ENCODE measurements at regions not wholly inside any gene's neighbourhood (a gene's known extent, or its start where the extent isn't known, plus 50 kb on each side); places are given as distances from the start of the nearest gene placed in this dataset.

DNA sequence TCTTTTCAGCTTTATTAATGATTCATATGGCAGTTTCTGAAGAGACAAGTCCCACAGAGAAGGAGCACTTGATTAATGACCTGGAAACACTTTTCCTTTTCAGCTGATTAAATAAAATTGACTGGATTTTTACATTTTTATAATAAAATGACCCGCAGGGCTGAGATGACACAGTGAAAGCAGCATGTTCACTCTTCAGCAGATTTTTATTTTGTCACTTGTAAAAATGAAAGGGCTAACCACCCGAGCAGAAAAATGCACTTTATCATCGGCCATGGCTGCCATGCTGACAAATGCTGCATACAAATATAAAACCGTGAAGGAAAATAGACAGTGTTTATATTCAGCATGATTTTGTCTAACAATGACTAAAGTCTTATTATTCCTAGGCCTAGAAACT, 321.6 kb upstream of the ITGA1 start:
- Histone ChIP-seq H3K9me3 (ENCODE audit: low read length) (no peaks in the 10 kb centered on the region), H3K4me3 (ENCODE audit: low read depth in 1 of 2, low read length in 2 of 2) (no peak overlapping the region), H3K4me1 (ENCODE audit: insufficient read depth, low read length) (no peaks in the 10 kb centered on the region), H3K36me3 (ENCODE audit: insufficient read depth, low read length) (no peaks in the 10 kb centered on the region), H3K9ac (ENCODE audit: low read length) (no peak overlapping the region), H3K27me3 (ENCODE audit: control insufficient read depth in 1 of 2, insufficient read depth in 2 of 2, low read length in 2 of 2) (no peaks in the 10 kb centered on the region), H3K27ac (ENCODE audit: low read depth, low read length) (no peak overlapping the region)

DNA sequence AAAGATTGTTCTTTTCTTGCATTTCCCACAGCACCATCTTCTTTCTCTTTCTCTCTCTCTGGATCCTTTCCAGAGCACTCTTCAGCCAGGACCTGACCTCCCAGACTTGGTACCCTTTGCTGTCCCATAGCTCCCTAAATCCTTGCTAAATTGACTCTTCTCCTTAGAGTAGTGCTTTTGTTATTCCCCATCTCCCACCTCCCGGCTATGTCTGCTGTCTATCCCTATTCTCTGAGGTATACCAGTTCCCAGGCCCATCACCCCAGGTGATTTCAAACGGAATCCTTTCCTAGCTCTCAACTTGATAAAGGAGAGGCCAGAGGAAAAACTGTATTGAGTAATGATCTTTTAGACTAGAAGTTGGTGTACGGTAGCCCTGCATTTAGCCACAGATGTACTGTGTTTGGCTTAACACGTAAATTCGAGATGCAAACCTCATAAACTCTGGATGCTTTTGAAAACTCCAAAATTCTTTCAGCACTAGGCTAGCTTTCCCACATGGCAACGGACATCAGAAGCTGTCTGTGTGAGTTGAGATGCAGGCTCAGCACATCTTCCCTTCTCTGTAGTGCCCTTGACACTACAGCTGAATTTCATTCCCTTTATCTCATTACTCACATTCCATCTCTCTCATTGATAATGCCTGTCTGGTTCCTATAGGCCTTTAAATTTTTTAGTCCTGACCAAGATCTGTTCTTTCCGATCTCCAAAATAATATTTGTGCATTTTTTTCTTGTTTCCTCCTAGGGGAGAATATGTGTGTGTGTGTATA, 320.8 kb upstream of the ITGA1 start:
- Histone ChIP-seq H3K36me3 (ENCODE audit: insufficient read depth, low read length) (no peaks in the 10 kb centered on the region), H3K4me1 (ENCODE audit: insufficient read depth, low read length) (no peaks in the 10 kb centered on the region), H3K27ac (ENCODE audit: low read depth, low read length) (no peak overlapping the region), H3K4me3 (ENCODE audit: low read depth in 1 of 2, low read length in 2 of 2) (no peak overlapping the region), H3K27me3 (ENCODE audit: control insufficient read depth in 1 of 2, insufficient read depth in 2 of 2, low read length in 2 of 2) (no peaks in the 10 kb centered on the region), H3K9ac (ENCODE audit: low read length) (no peak overlapping the region), H3K9me3 (ENCODE audit: low read length) (no peaks in the 10 kb centered on the region)

DNA sequence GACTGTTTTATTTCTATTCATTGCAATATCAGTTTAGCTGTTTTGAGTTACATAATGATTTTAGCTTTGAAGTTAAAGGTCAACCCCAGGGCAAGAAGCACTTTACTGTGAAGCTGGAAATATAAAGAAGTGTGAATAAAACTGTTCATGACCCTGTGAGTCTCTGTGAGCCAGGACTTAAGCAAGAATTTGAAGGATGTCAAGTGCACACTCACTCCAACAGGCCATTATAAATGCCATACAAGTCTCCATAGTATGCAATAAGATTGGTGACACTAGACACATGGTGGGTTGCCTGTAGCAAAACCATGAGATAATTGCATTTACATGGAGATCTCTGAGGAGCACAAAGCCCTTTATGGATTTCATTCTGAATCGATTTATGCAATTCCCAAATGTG, 318.7 kb upstream of the ITGA1 start:
- Histone ChIP-seq H3K9me3 (ENCODE audit: low read length) (no peaks in the 10 kb centered on the region), H3K4me1 (ENCODE audit: insufficient read depth, low read length) (no peaks in the 10 kb centered on the region), H3K27ac (ENCODE audit: low read depth, low read length) (no peak overlapping the region), H3K36me3 (ENCODE audit: insufficient read depth, low read length) (no peaks in the 10 kb centered on the region), H3K4me3 (ENCODE audit: low read depth in 1 of 2, low read length in 2 of 2) (no peak overlapping the region), H3K27me3 (ENCODE audit: control insufficient read depth in 1 of 2, insufficient read depth in 2 of 2, low read length in 2 of 2) (no peaks in the 10 kb centered on the region), H3K9ac (ENCODE audit: low read length) (no peak overlapping the region)

DNA sequence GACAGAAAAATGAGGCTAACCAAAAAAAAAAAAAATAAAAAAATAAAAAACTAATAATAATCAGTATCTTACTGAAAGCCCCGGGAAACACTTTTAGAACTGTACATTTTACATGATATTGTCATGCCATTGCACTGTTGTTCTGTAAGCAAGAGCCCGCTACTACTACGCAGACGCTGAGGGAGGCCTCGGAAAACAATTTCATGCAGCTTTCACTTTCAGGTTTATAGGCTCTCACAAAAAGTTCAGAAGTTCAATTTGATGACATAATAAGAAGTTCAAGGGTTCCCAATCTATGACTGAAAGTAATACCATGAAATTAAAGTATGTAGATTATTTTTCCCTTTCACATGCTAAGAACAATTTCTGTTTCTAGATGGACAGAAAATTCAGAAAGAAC, 318.3 kb upstream of the ITGA1 start:
- no peak overlapping the region for H3K4me3 ChIP-seq (ENCODE audit: low read depth in 1 of 2, low read length in 2 of 2)
- H3K9ac ChIP-seq (ENCODE audit: low read length): no peak overlapping the region
- no peaks in the 10 kb centered on the region for H3K27me3 ChIP-seq (ENCODE audit: control insufficient read depth in 1 of 2, insufficient read depth in 2 of 2, low read length in 2 of 2)
- no peak overlapping the region for H3K27ac ChIP-seq (ENCODE audit: low read depth, low read length)
- no peaks in the 10 kb centered on the region for H3K36me3 ChIP-seq (ENCODE audit: insufficient read depth, low read length)
- no peaks in the 10 kb centered on the region for H3K9me3 ChIP-seq (ENCODE audit: low read length)
- H3K4me1 ChIP-seq (ENCODE audit: insufficient read depth, low read length): no peaks in the 10 kb centered on the region

DNA sequence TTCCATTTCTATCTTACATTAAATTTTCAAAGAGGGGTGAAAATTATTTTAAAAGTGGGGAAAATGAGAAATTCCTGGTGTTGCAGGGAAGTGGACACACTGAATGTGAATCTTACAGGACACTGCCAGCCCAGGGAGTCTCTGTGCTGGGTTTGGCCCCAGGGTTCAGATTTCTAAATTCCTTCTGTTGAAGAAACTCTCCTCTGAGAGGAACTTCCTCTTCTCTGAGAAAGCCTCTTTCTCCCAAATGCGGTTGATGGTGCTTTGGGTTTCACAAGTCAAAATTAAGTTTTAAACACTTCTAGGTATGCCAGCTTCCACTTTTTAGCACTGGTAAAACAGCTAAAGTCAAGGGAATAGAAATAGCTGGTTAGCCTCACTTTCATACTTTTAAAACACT, 317.9 kb upstream of the ITGA1 start:
- Histone ChIP-seq H3K27ac (ENCODE audit: low read depth, low read length) (no peak overlapping the region), H3K36me3 (ENCODE audit: insufficient read depth, low read length) (no peaks in the 10 kb centered on the region), H3K9me3 (ENCODE audit: low read length) (no peaks in the 10 kb centered on the region), H3K4me1 (ENCODE audit: insufficient read depth, low read length) (no peaks in the 10 kb centered on the region), H3K9ac (ENCODE audit: low read length) (no peak overlapping the region), H3K4me3 (ENCODE audit: low read depth in 1 of 2, low read length in 2 of 2) (no peak overlapping the region), H3K27me3 (ENCODE audit: control insufficient read depth in 1 of 2, insufficient read depth in 2 of 2, low read length in 2 of 2) (no peaks in the 10 kb centered on the region)

DNA sequence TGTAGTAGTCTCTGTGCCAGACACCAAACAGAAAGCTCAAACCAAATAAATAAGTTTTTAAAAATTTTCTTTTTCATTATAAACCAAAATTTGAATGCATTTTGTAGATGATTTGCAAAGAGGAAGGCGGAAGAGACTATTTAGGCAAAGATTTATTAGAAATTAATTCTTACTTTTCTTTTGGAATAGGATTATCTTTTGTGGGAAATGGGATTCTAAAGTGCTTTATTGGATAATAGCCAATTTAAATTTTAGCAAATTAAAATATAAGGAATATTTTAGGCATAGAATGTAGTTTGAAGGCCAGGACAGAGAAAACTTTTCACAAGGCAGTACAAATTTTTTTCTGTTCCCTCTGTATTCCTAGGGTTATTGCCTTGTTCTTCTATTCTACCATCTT, 311.4 kb upstream of the ITGA1 start:
- Histone ChIP-seq H3K4me1 (ENCODE audit: insufficient read depth, low read length) (no peaks in the 10 kb centered on the region), H3K27me3 (ENCODE audit: control insufficient read depth in 1 of 2, insufficient read depth in 2 of 2, low read length in 2 of 2) (no peaks in the 10 kb centered on the region), H3K36me3 (ENCODE audit: insufficient read depth, low read length) (no peaks in the 10 kb centered on the region), H3K4me3 (ENCODE audit: low read depth in 1 of 2, low read length in 2 of 2) (no peak overlapping the region), H3K9me3 (ENCODE audit: low read length) (no peaks in the 10 kb centered on the region), H3K27ac (ENCODE audit: low read depth, low read length) (no peak overlapping the region), H3K9ac (ENCODE audit: low read length) (no peak overlapping the region)

DNA sequence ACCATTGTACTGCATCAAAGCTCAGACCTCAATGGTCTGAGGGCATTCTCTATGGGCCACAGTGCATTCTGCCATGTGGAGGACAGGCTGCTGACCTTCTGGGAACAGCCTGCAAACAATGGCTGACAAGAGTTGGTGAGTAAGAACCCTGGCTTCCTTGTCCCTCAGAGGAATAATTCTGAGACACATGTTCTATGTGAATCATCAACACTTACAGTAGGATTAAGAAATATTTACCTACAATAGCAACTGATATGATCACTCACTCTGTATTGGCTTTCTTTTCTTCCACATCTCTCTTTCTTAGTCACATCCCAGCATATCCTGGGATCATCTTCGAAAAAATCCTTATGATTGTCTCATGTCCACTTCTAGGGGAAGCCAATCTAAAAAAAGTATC, 306.5 kb upstream of the ITGA1 start:
- H3K27ac ChIP-seq (ENCODE audit: low read depth, low read length): no peak overlapping the region
- no peaks in the 10 kb centered on the region for H3K27me3 ChIP-seq (ENCODE audit: control insufficient read depth in 1 of 2, insufficient read depth in 2 of 2, low read length in 2 of 2)
- H3K9ac ChIP-seq (ENCODE audit: low read length): no peak overlapping the region
- no peak overlapping the region for H3K4me3 ChIP-seq (ENCODE audit: low read depth in 1 of 2, low read length in 2 of 2)
- H3K4me1 ChIP-seq (ENCODE audit: insufficient read depth, low read length): no peaks in the 10 kb centered on the region
- H3K36me3 ChIP-seq (ENCODE audit: insufficient read depth, low read length): no peaks in the 10 kb centered on the region
- no peaks in the 10 kb centered on the region for H3K9me3 ChIP-seq (ENCODE audit: low read length)

DNA sequence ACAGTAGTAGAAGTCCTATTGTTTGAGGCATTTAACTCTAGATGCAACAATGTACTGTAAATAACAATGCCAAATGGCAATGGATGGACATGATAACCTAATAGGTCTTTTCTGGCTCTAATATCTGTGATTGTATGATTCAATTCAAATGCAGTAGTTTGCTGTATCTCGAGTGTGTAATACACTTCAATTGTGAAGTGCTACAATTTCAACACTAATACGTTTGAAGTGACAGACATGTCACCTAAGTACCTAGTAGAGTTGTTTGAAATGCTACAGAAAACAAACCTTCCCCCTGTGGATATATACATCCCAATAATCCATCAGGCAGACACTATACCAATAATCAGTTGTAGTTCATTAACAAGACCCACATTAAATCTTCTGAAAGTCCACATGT, 305.9 kb upstream of the ITGA1 start:
- no peak overlapping the region for H3K9ac ChIP-seq (ENCODE audit: low read length)
- H3K9me3 ChIP-seq (ENCODE audit: low read length): no peaks in the 10 kb centered on the region
- no peak overlapping the region for H3K4me3 ChIP-seq (ENCODE audit: low read depth in 1 of 2, low read length in 2 of 2)
- H3K4me1 ChIP-seq (ENCODE audit: insufficient read depth, low read length): no peaks in the 10 kb centered on the region
- H3K27me3 ChIP-seq (ENCODE audit: control insufficient read depth in 1 of 2, insufficient read depth in 2 of 2, low read length in 2 of 2): no peaks in the 10 kb centered on the region
- no peaks in the 10 kb centered on the region for H3K36me3 ChIP-seq (ENCODE audit: insufficient read depth, low read length)
- no peak overlapping the region for H3K27ac ChIP-seq (ENCODE audit: low read depth, low read length)

DNA sequence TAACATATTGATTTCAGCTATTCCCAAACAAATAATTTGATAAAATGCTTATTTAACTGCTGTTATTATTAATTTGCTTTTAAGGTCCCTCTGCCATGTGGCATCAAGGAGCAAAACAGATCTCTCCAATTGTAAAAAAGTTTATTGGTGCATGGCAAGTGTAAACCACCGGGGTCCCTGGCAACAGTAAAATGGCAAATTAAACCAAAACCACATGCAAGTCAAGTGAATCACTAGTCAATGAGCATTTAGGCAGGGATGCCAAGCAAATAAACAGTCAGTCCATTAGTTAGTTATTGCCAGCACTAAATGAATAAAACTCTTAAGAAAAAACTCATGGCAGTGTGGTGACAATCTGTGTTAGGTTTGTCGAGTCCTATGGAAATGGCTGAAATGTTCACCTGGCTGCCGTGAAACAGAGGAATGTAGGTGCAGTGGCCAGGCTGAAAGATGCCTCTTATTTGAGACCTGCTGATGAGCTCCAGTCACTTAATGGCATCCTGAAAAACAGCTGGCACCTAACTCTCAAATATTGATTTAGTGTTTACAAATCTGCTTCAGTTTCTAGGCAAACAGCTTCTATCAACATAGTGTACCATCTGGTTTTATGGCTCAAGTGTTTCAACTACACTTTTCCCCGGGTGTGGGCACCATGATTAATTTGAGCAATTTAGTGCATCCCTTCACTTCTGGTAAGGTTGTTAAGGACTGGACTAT, 296.5 kb upstream of the ITGA1 start:
- no peak overlapping the region for H3K4me3 ChIP-seq (ENCODE audit: low read depth in 1 of 2, low read length in 2 of 2)
- H3K4me1 ChIP-seq (ENCODE audit: insufficient read depth, low read length): no peaks in the 10 kb centered on the region
- no peaks in the 10 kb centered on the region for H3K36me3 ChIP-seq (ENCODE audit: insufficient read depth, low read length)
- no peaks in the 10 kb centered on the region for H3K9me3 ChIP-seq (ENCODE audit: low read length)
- H3K27me3 ChIP-seq (ENCODE audit: control insufficient read depth in 1 of 2, insufficient read depth in 2 of 2, low read length in 2 of 2): no peaks in the 10 kb centered on the region
- no peak overlapping the region for H3K9ac ChIP-seq (ENCODE audit: low read length)
- no peak overlapping the region for H3K27ac ChIP-seq (ENCODE audit: low read depth, low read length)

DNA sequence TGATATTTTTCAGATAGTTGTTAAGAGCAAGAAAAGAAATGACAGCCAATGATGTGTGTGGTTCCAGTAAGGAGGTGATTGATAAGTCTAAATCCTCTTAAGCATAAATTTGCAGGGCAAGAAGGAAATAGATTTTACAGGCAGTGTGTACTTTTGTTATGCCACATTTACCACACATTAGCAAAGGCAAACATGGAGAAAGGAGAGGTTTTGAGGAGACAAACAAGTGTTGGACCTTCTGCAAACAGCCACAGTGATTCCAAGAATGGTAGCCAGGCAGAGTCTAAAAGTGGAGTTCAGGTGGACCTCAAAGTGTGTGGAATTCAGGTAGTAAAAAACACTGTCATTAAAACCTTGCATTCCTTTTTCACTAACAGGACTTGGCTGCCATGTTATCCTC, 295.9 kb upstream of the ITGA1 start:
- H3K27me3 ChIP-seq (ENCODE audit: control insufficient read depth in 1 of 2, insufficient read depth in 2 of 2, low read length in 2 of 2): no peaks in the 10 kb centered on the region
- no peaks in the 10 kb centered on the region for H3K9me3 ChIP-seq (ENCODE audit: low read length)
- H3K9ac ChIP-seq (ENCODE audit: low read length): no peak overlapping the region

DNA sequence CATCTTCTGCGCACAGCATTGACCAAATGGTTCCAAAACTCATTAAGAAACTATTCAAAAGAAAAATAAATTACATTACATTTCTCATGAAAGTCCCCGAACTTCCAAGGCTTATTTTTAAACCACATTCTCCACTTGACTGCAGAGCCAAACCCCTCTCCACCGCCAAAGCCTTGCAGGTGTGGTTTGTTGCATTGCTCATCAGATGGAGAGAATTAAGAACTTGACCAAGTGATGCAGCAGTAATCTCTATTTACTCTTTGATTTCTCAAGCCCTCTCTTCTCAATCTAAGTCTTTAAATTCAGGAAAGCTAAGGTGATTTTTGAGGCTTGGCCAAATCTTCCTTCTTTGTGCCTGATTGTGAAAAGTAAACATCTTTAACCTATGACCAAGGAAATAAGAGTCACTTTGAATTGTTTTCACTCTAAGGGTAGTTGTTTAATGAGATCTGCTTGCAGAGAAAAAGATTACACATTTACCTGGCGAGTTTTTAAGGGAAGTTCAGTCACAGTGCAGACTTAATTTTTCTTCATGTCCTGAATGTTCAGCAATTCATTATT, 290.5 kb upstream of the ITGA1 start:
- H3K36me3 ChIP-seq (ENCODE audit: insufficient read depth, low read length): no peaks in the 10 kb centered on the region
- no peak overlapping the region for H3K27ac ChIP-seq (ENCODE audit: low read depth, low read length)
- H3K27me3 ChIP-seq (ENCODE audit: control insufficient read depth in 1 of 2, insufficient read depth in 2 of 2, low read length in 2 of 2): no peaks in the 10 kb centered on the region
- no peaks in the 10 kb centered on the region for H3K9me3 ChIP-seq (ENCODE audit: low read length)
- H3K9ac ChIP-seq (ENCODE audit: low read length): no peak overlapping the region
- H3K4me3 ChIP-seq (ENCODE audit: low read depth in 1 of 2, low read length in 2 of 2): no peak overlapping the region
- H3K4me1 ChIP-seq (ENCODE audit: insufficient read depth, low read length): no peaks in the 10 kb centered on the region

More for the DNA sequence above, 295.9 kb upstream of the ITGA1 start:
- Histone ChIP-seq H3K4me3 (ENCODE audit: low read depth in 1 of 2, low read length in 2 of 2) (no peak overlapping the region), H3K4me1 (ENCODE audit: insufficient read depth, low read length) (no peaks in the 10 kb centered on the region), H3K27ac (ENCODE audit: low read depth, low read length) (no peak overlapping the region), H3K36me3 (ENCODE audit: insufficient read depth, low read length) (no peaks in the 10 kb centered on the region)
